ENCODE measurements at regions not wholly inside any gene's neighbourhood (a gene's known extent, or its start where the extent isn't known, plus 50 kb on each side); places are given as distances from the start of the nearest gene placed in this dataset.

DNA sequence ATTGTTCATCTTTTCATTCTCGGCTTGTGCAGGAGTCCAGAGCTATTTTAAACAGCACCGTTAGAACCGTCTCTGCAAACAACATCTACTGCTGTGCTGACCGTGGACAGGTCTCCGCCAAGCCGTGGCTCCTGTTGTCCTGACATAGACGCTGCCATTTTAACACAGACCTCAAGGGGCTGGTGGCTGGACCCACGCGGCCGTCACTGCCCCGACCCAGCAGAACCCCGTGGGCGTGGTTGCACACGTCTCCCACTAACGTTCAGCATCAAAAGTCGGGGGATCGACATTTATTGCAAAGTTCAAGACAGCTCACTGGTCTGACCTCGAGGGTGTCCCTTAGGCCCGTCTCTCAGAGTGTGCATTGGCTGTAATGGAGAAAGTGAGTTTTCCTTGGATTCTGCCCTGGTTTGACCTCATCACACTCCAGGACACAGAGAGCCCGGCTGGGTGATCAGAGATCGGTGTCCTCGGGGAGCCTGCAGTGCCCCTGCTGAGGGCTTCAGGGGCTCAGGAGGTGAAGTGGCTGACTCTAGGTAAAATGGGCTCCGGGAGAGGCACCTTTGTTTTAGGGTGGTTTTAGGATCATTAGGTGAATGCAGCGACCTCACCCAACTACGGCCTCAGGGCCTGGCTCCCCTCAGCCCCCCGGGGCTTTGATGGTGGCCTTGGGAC is 363.2 kb downstream of the THBS2 start:
- H3K79me2 ChIP-seq (ENCODE audit: insufficient read depth, low read length) = no peaks in the 10 kb centered on the region
- Mint-ChIP-seq H3K36me3 (ENCODE audit: low read depth, unreplicated experiment) (peaks cover 2% of the 10 kb centered on the region), H3K4me1 (ENCODE audit: low read depth, unreplicated experiment) (peaks cover 2% of the 10 kb centered on the region), H3K27me3 (ENCODE audit: low read depth, unreplicated experiment) (peaks cover 26% of the 10 kb centered on the region), H3K9me3 (ENCODE audit: unreplicated experiment) (no peaks in the 10 kb centered on the region), H3K27ac (ENCODE audit: unreplicated experiment) (no peak overlapping the region), H3K4me3 (ENCODE audit: unreplicated experiment) (no peak overlapping the region)
- H4K20me1 ChIP-seq (ENCODE audit: insufficient read depth, low read length) = no peaks in the 10 kb centered on the region
- TF ChIP-seq EZH2 (IDR thresholded peaks at IDR 0.05; ENCODE audit: insufficient read depth, low read length) = no peak
- TF ChIP-seq, protein P1, sequence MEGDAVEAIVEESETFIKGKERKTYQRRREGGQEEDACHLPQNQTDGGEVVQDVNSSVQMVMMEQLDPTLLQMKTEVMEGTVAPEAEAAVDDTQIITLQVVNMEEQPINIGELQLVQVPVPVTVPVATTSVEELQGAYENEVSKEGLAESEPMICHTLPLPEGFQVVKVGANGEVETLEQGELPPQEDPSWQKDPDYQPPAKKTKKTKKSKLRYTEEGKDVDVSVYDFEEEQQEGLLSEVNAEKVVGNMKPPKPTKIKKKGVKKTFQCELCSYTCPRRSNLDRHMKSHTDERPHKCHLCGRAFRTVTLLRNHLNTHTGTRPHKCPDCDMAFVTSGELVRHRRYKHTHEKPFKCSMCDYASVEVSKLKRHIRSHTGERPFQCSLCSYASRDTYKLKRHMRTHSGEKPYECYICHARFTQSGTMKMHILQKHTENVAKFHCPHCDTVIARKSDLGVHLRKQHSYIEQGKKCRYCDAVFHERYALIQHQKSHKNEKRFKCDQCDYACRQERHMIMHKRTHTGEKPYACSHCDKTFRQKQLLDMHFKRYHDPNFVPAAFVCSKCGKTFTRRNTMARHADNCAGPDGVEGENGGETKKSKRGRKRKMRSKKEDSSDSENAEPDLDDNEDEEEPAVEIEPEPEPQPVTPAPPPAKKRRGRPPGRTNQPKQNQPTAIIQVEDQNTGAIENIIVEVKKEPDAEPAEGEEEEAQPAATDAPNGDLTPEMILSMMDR (IDR thresholded peaks at IDR 0.05; ENCODE audit: insufficient read depth, low read depth, low read length) = no peak
- no peak overlapping the region for H2AFZ ChIP-seq (ENCODE audit: low read depth, low read length)
- DNase-seq (ENCODE audit: low read depth) = no peak
- H3K27ac ChIP-seq (ENCODE audit: low read depth, low read length) = no peak overlapping the region
- H3K4me1 ChIP-seq (ENCODE audit: insufficient read depth, low read length) = peaks cover 3% of the 10 kb centered on the region
- H3K4me2 ChIP-seq (ENCODE audit: low read length) = no peak overlapping the region
- no peaks in the 10 kb centered on the region for H3K9me3 ChIP-seq (ENCODE audit: insufficient read depth, low read depth, low read length)
- no peak overlapping the region for H3K4me3 ChIP-seq (ENCODE audit: insufficient read depth, low read depth, low read length)
- H3K27me3 ChIP-seq (ENCODE audit: insufficient read depth, low read length) = no peaks in the 10 kb centered on the region
- no peak overlapping the region for H3K9ac ChIP-seq (ENCODE audit: low read length)
- no peak for FAIRE-seq
- H3K36me3 ChIP-seq (ENCODE audit: insufficient read depth, low read length) = no peaks in the 10 kb centered on the region

DNA sequence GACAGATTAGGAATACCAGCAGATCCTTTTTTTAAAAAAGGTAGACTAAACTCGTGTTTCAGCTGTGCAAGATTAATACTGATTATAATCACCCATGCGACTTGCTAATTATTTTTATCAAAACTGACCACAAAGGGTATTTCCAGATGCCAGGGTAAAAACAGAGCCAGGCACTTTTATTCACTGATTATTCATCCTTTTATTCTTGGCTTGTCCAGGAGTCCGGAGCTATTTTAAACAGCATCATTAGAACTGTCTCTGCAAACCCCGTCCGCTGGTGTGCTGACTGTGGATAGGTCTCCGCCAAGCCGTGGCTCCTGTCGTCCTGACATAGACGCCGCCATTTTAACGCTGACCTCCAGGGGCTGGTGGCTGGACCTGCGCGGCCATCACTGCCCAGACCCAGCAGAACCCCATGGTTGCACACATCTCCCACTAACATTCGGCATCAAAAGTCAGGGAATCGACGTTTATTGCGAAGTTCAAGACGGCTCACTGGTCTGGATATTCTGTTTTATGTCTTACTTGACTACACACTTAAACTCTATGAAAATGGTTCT is 364.8 kb downstream of the THBS2 start:
- DNase-seq (ENCODE audit: low read depth) (no peak), FAIRE-seq (no peak)
- Histone ChIP-seq H3K4me2 (ENCODE audit: low read length) (no peak overlapping the region), H3K36me3 (ENCODE audit: insufficient read depth, low read length) (no peaks in the 10 kb centered on the region), H4K20me1 (ENCODE audit: insufficient read depth, low read length) (no peaks in the 10 kb centered on the region), H3K4me3 (ENCODE audit: insufficient read depth, low read depth, low read length) (no peak overlapping the region), H2AFZ (ENCODE audit: low read depth, low read length) (no peak overlapping the region), H3K27ac (ENCODE audit: low read depth, low read length) (no peak overlapping the region), H3K9me3 (ENCODE audit: insufficient read depth, low read depth, low read length) (no peaks in the 10 kb centered on the region), H3K27me3 (ENCODE audit: insufficient read depth, low read length) (no peaks in the 10 kb centered on the region), H3K79me2 (ENCODE audit: insufficient read depth, low read length) (no peaks in the 10 kb centered on the region), H3K4me1 (ENCODE audit: insufficient read depth, low read length) (no peaks in the 10 kb centered on the region), H3K9ac (ENCODE audit: low read length) (no peak overlapping the region)
- no peak for TF ChIP-seq EZH2 (IDR thresholded peaks at IDR 0.05; ENCODE audit: insufficient read depth, low read length)
- TF ChIP-seq, protein P1 (IDR thresholded peaks at IDR 0.05; ENCODE audit: insufficient read depth, low read depth, low read length) = no peak
- no peaks in the 10 kb centered on the region for H3K9me3 Mint-ChIP-seq (ENCODE audit: unreplicated experiment)
- peaks cover 2% of the 10 kb centered on the region for H3K4me1 Mint-ChIP-seq (ENCODE audit: low read depth, unreplicated experiment)
- peaks cover 2% of the 10 kb centered on the region for H3K36me3 Mint-ChIP-seq (ENCODE audit: low read depth, unreplicated experiment)
- no peak overlapping the region for H3K27ac Mint-ChIP-seq (ENCODE audit: unreplicated experiment)
- no peak overlapping the region for H3K4me3 Mint-ChIP-seq (ENCODE audit: unreplicated experiment)
- H3K27me3 Mint-ChIP-seq (ENCODE audit: low read depth, unreplicated experiment) = peaks cover 32% of the 10 kb centered on the region

- no peaks in the 10 kb centered on the region for H3K27me3 ChIP-seq (ENCODE audit: insufficient read depth, low read length)
- Mint-ChIP-seq H3K27ac (ENCODE audit: unreplicated experiment) (no peak overlapping the region), H3K4me3 (ENCODE audit: unreplicated experiment) (no peak overlapping the region), H3K4me1 (ENCODE audit: low read depth, unreplicated experiment) (no peaks in the 10 kb centered on the region), H3K27me3 (ENCODE audit: low read depth, unreplicated experiment) (peaks cover 40% of the 10 kb centered on the region), H3K9me3 (ENCODE audit: unreplicated experiment) (no peaks in the 10 kb centered on the region), H3K36me3 (ENCODE audit: low read depth, unreplicated experiment) (peaks cover 2% of the 10 kb centered on the region)
- FAIRE-seq (no peak), DNase-seq (ENCODE audit: low read depth) (no peak)
- no peak overlapping the region for H3K27ac ChIP-seq (ENCODE audit: low read depth, low read length)
- no peak overlapping the region for H3K9ac ChIP-seq (ENCODE audit: low read length)
- H4K20me1 ChIP-seq (ENCODE audit: insufficient read depth, low read length) = no peaks in the 10 kb centered on the region
- no peaks in the 10 kb centered on the region for H3K79me2 ChIP-seq (ENCODE audit: insufficient read depth, low read length)
- no peaks in the 10 kb centered on the region for H3K36me3 ChIP-seq (ENCODE audit: insufficient read depth, low read length)
- no peak overlapping the region for H3K4me2 ChIP-seq (ENCODE audit: low read length)
- H3K9me3 ChIP-seq (ENCODE audit: insufficient read depth, low read depth, low read length) = no peaks in the 10 kb centered on the region
- TF ChIP-seq, protein P1 (IDR thresholded peaks at IDR 0.05; ENCODE audit: insufficient read depth, low read depth, low read length) = no peak
- TF ChIP-seq EZH2 (IDR thresholded peaks at IDR 0.05; ENCODE audit: insufficient read depth, low read length) = no peak
- H2AFZ ChIP-seq (ENCODE audit: low read depth, low read length) = no peak overlapping the region
- H3K4me3 ChIP-seq (ENCODE audit: insufficient read depth, low read depth, low read length) = no peak overlapping the region
- no peaks in the 10 kb centered on the region for H3K4me1 ChIP-seq (ENCODE audit: insufficient read depth, low read length)
These were observed 365.5 kb downstream of the THBS2 start for GRCh38 chr6:168888102-168888501.
